ENCODE measurements at regions not wholly inside any gene's neighbourhood (a gene's known extent, or its start where the extent isn't known, plus 50 kb on each side); places are given as distances from the start of the nearest gene placed in this dataset.

GRCh38 chr11:29244355-29244754 is 772.5 kb downstream of the KCNA4 start:
- ATAC-seq (ENCODE audit: insufficient read depth, low read depth) (no peak), DNase-seq (no peak)
- no peak overlapping the region for H3K4me3 ChIP-seq (ENCODE audit: low read depth in 1 of 2, low read length in 2 of 2)
- no peak overlapping the region for H2AFZ ChIP-seq (ENCODE audit: low read depth, low read length)
- no peaks in the 10 kb centered on the region for H3K27me3 ChIP-seq (ENCODE audit: insufficient read depth, low read length, poor library complexity)
- no peak overlapping the region for H3K9ac ChIP-seq (ENCODE audit: low read depth, low read length)
- H4K20me1 ChIP-seq (ENCODE audit: insufficient read depth, low read length): no peaks in the 10 kb centered on the region
- H3K27ac ChIP-seq (ENCODE audit: low read length): no peak overlapping the region
- H3K4me1 ChIP-seq (ENCODE audit: insufficient read depth, low read length): no peaks in the 10 kb centered on the region
- no peak overlapping the region for H3K4me2 ChIP-seq (ENCODE audit: insufficient read depth, low read length)
- TF ChIP-seq EZH2 (IDR thresholded peaks at IDR 0.05; ENCODE audit: borderline replicate concordance, low read depth, low read length, severe bottlenecking) (no peak), CTCF (IDR thresholded peaks at IDR 0.05; ENCODE audit: borderline replicate concordance, extremely low read depth, low read length, poor library complexity, severe bottlenecking) (no peak)
- H3K9me3 ChIP-seq (ENCODE audit: insufficient read depth, low read length, severe bottlenecking): no peaks in the 10 kb centered on the region
- no peaks in the 10 kb centered on the region for H3K36me3 ChIP-seq (ENCODE audit: insufficient read depth, low read length)
- no peaks in the 10 kb centered on the region for H3K79me2 ChIP-seq (ENCODE audit: insufficient read depth, low read length)

GRCh38 chr11:29243616-29244015 is 773.2 kb downstream of the KCNA4 start:
- Histone ChIP-seq H3K27ac (ENCODE audit: low read length) (no peak overlapping the region), H3K9me3 (ENCODE audit: insufficient read depth, low read length, severe bottlenecking) (no peaks in the 10 kb centered on the region), H4K20me1 (ENCODE audit: insufficient read depth, low read length) (no peaks in the 10 kb centered on the region), H3K4me3 (ENCODE audit: low read depth in 1 of 2, low read length in 2 of 2) (no peak overlapping the region), H3K79me2 (ENCODE audit: insufficient read depth, low read length) (no peaks in the 10 kb centered on the region), H2AFZ (ENCODE audit: low read depth, low read length) (no peak overlapping the region), H3K4me2 (ENCODE audit: insufficient read depth, low read length) (no peak overlapping the region), H3K4me1 (ENCODE audit: insufficient read depth, low read length) (no peaks in the 10 kb centered on the region), H3K36me3 (ENCODE audit: insufficient read depth, low read length) (no peaks in the 10 kb centered on the region), H3K9ac (ENCODE audit: low read depth, low read length) (no peak overlapping the region), H3K27me3 (ENCODE audit: insufficient read depth, low read length, poor library complexity) (no peaks in the 10 kb centered on the region)
- ATAC-seq (ENCODE audit: insufficient read depth, low read depth) (no peak), DNase-seq (no peak)
- TF ChIP-seq CTCF (IDR thresholded peaks at IDR 0.05; ENCODE audit: borderline replicate concordance, extremely low read depth, low read length, poor library complexity, severe bottlenecking) (no peak), EZH2 (IDR thresholded peaks at IDR 0.05; ENCODE audit: borderline replicate concordance, low read depth, low read length, severe bottlenecking) (no peak)

GRCh38 chr11:29231991-29232390 is 784.8 kb downstream of the KCNA4 start:
- no peak for ATAC-seq (ENCODE audit: insufficient read depth, low read depth)
- no peak overlapping the region for H3K4me2 ChIP-seq (ENCODE audit: insufficient read depth, low read length)
- no peak overlapping the region for H3K9ac ChIP-seq (ENCODE audit: low read depth, low read length)
- no peaks in the 10 kb centered on the region for H4K20me1 ChIP-seq (ENCODE audit: insufficient read depth, low read length)
- H3K9me3 ChIP-seq (ENCODE audit: insufficient read depth, low read length, severe bottlenecking): no peaks in the 10 kb centered on the region
- TF ChIP-seq CTCF (IDR thresholded peaks at IDR 0.05; ENCODE audit: borderline replicate concordance, extremely low read depth, low read length, poor library complexity, severe bottlenecking) (no peak), EZH2 (IDR thresholded peaks at IDR 0.05; ENCODE audit: borderline replicate concordance, low read depth, low read length, severe bottlenecking) (no peak)
- no peak for DNase-seq
- no peaks in the 10 kb centered on the region for H3K4me1 ChIP-seq (ENCODE audit: insufficient read depth, low read length)
- no peaks in the 10 kb centered on the region for H3K36me3 ChIP-seq (ENCODE audit: insufficient read depth, low read length)
- no peak overlapping the region for H3K27ac ChIP-seq (ENCODE audit: low read length)
- H2AFZ ChIP-seq (ENCODE audit: low read depth, low read length): no peak overlapping the region
- no peaks in the 10 kb centered on the region for H3K27me3 ChIP-seq (ENCODE audit: insufficient read depth, low read length, poor library complexity)
- H3K79me2 ChIP-seq (ENCODE audit: insufficient read depth, low read length): no peaks in the 10 kb centered on the region
- H3K4me3 ChIP-seq (ENCODE audit: low read depth in 1 of 2, low read length in 2 of 2): no peak overlapping the region

GRCh38 chr11:29231586-29231985 is 785.2 kb downstream of the KCNA4 start:
- Histone ChIP-seq H2AFZ (ENCODE audit: low read depth, low read length) (no peak overlapping the region), H3K27me3 (ENCODE audit: insufficient read depth, low read length, poor library complexity) (no peaks in the 10 kb centered on the region), H3K9ac (ENCODE audit: low read depth, low read length) (no peak overlapping the region), H3K79me2 (ENCODE audit: insufficient read depth, low read length) (no peaks in the 10 kb centered on the region), H3K4me3 (ENCODE audit: low read depth in 1 of 2, low read length in 2 of 2) (no peak overlapping the region), H3K4me1 (ENCODE audit: insufficient read depth, low read length) (no peaks in the 10 kb centered on the region), H3K27ac (ENCODE audit: low read length) (no peak overlapping the region), H4K20me1 (ENCODE audit: insufficient read depth, low read length) (no peaks in the 10 kb centered on the region), H3K36me3 (ENCODE audit: insufficient read depth, low read length) (no peaks in the 10 kb centered on the region), H3K9me3 (ENCODE audit: insufficient read depth, low read length, severe bottlenecking) (no peaks in the 10 kb centered on the region), H3K4me2 (ENCODE audit: insufficient read depth, low read length) (no peak overlapping the region)
- no peak for TF ChIP-seq CTCF (IDR thresholded peaks at IDR 0.05; ENCODE audit: borderline replicate concordance, extremely low read depth, low read length, poor library complexity, severe bottlenecking)
- TF ChIP-seq EZH2 (IDR thresholded peaks at IDR 0.05; ENCODE audit: borderline replicate concordance, low read depth, low read length, severe bottlenecking): no peak
- no peak for ATAC-seq (ENCODE audit: insufficient read depth, low read depth)
- DNase-seq: no peak

All from DND-41 (cell line).